ENCODE measurements at regions not wholly inside any gene's neighbourhood (a gene's known extent, or its start where the extent isn't known, plus 50 kb on each side); places are given as distances from the start of the nearest gene placed in this dataset.

- H3K4me3 Mint-ChIP-seq: no peak overlapping the region
- peaks cover 16% of the 10 kb centered on the region for H3K27me3 Mint-ChIP-seq
- no peaks in the 10 kb centered on the region for H3K9me3 Mint-ChIP-seq
- no peaks in the 10 kb centered on the region for H3K36me3 Mint-ChIP-seq
- H3K4me1 Mint-ChIP-seq: peaks cover 3% of the 10 kb centered on the region
- no peak overlapping the region for H3K27ac Mint-ChIP-seq
- DNase-seq: no peak
These were observed 85.0 kb upstream of the CAPRIN2 start for GRCh38 chr12:30839643-30840220.

GRCh38 chr12:30837595-30837994, 82.8 kb upstream of the CAPRIN2 start:
- DNase-seq: no peak
- H3K27me3 Mint-ChIP-seq: peaks cover 13% of the 10 kb centered on the region
- H3K4me3 Mint-ChIP-seq: no peak overlapping the region
- H3K27ac Mint-ChIP-seq: no peak overlapping the region
- H3K4me1 Mint-ChIP-seq: no peaks in the 10 kb centered on the region
- no peaks in the 10 kb centered on the region for H3K36me3 Mint-ChIP-seq
- H3K9me3 Mint-ChIP-seq: no peaks in the 10 kb centered on the region

GRCh38 chr12:30836656-30837445, 82.1 kb upstream of the CAPRIN2 start:
- no peak for DNase-seq
- Mint-ChIP-seq H3K4me3 (no peak overlapping the region), H3K9me3 (peaks cover 1% of the 10 kb centered on the region), H3K27ac (no peak overlapping the region), H3K4me1 (no peaks in the 10 kb centered on the region), H3K27me3 (peaks cover 16% of the 10 kb centered on the region), H3K36me3 (no peaks in the 10 kb centered on the region)

GRCh38 chr12:30835216-30835615, 80.5 kb upstream of the CAPRIN2 start:
- no peak overlapping the region for H3K4me3 Mint-ChIP-seq
- DNase-seq: no peak
- H3K9me3 Mint-ChIP-seq: peaks cover 2% of the 10 kb centered on the region
- H3K4me1 Mint-ChIP-seq: no peaks in the 10 kb centered on the region
- H3K27me3 Mint-ChIP-seq: peaks cover 23% of the 10 kb centered on the region
- no peak overlapping the region for H3K27ac Mint-ChIP-seq
- no peaks in the 10 kb centered on the region for H3K36me3 Mint-ChIP-seq

GRCh38 chr12:30830751-30831150, 76.0 kb upstream of the CAPRIN2 start:
- Mint-ChIP-seq H3K4me1 (no peaks in the 10 kb centered on the region), H3K9me3 (peaks cover 2% of the 10 kb centered on the region), H3K27ac (no peak overlapping the region), H3K4me3 (no peak overlapping the region), H3K27me3 (peaks cover 41% of the 10 kb centered on the region), H3K36me3 (no peaks in the 10 kb centered on the region)
- no peak for DNase-seq

- peaks cover 2% of the 10 kb centered on the region for H3K9me3 Mint-ChIP-seq
- no peaks in the 10 kb centered on the region for H3K36me3 Mint-ChIP-seq
- no peak for DNase-seq
- no peak overlapping the region for H3K4me3 Mint-ChIP-seq
- H3K4me1 Mint-ChIP-seq: no peaks in the 10 kb centered on the region
- H3K27ac Mint-ChIP-seq: no peak overlapping the region
- peaks cover 37% of the 10 kb centered on the region for H3K27me3 Mint-ChIP-seq
These were observed 75.1 kb upstream of the CAPRIN2 start for GRCh38 chr12:30829876-30830275.

GRCh38 chr12:30828686-30829085, 73.9 kb upstream of the CAPRIN2 start:
- H3K4me1 Mint-ChIP-seq: no peaks in the 10 kb centered on the region
- peaks cover 2% of the 10 kb centered on the region for H3K9me3 Mint-ChIP-seq
- H3K36me3 Mint-ChIP-seq: no peaks in the 10 kb centered on the region
- peaks cover 42% of the 10 kb centered on the region for H3K27me3 Mint-ChIP-seq
- no peak for DNase-seq
- H3K27ac Mint-ChIP-seq: no peak overlapping the region
- H3K4me3 Mint-ChIP-seq: no peak overlapping the region

- Mint-ChIP-seq H3K4me3 (no peak overlapping the region), H3K4me1 (peaks cover 7% of the 10 kb centered on the region), H3K27ac (no peak overlapping the region), H3K27me3 (peaks cover 51% of the 10 kb centered on the region), H3K9me3 (peaks cover 2% of the 10 kb centered on the region), H3K36me3 (no peaks in the 10 kb centered on the region)
- DNase-seq: no peak
These were observed 72.6 kb upstream of the CAPRIN2 start for GRCh38 chr12:30827101-30828066.

- Mint-ChIP-seq H3K27me3 (peaks cover 47% of the 10 kb centered on the region), H3K4me3 (no peak overlapping the region), H3K27ac (no peak overlapping the region), H3K4me1 (peaks cover 11% of the 10 kb centered on the region), H3K9me3 (no peaks in the 10 kb centered on the region), H3K36me3 (no peaks in the 10 kb centered on the region)
- DNase-seq: no peak
These were observed 71.5 kb upstream of the CAPRIN2 start for GRCh38 chr12:30826276-30826675.

- no peak overlapping the region for H3K4me3 Mint-ChIP-seq
- H3K27me3 Mint-ChIP-seq: peaks cover 46% of the 10 kb centered on the region
These were observed 70.6 kb upstream of the CAPRIN2 start for GRCh38 chr12:30825341-30825740.

GRCh38 chr12:30824311-30824710, 69.6 kb upstream of the CAPRIN2 start:
- Mint-ChIP-seq H3K4me3 (no peak overlapping the region), H3K27me3 (peaks cover 53% of the 10 kb centered on the region), H3K27ac (no peak overlapping the region), H3K4me1 (peaks cover 11% of the 10 kb centered on the region), H3K36me3 (no peaks in the 10 kb centered on the region), H3K9me3 (no peaks in the 10 kb centered on the region)
- no peak for DNase-seq

More at GRCh38 chr12:30825341-30825740, 70.6 kb upstream of the CAPRIN2 start:
- Mint-ChIP-seq H3K27ac (no peak overlapping the region), H3K4me1 (peaks cover 11% of the 10 kb centered on the region), H3K9me3 (no peaks in the 10 kb centered on the region), H3K36me3 (no peaks in the 10 kb centered on the region)
- DNase-seq: no peak

GRCh38 chr12:30823764-30824163, 69.0 kb upstream of the CAPRIN2 start:
- no peak for DNase-seq
- Mint-ChIP-seq H3K36me3 (no peaks in the 10 kb centered on the region), H3K27ac (no peak overlapping the region), H3K9me3 (no peaks in the 10 kb centered on the region), H3K27me3 (peaks cover 50% of the 10 kb centered on the region), H3K4me3 (no peak overlapping the region), H3K4me1 (peaks cover 11% of the 10 kb centered on the region)

GRCh38 chr12:30823156-30823699, 68.5 kb upstream of the CAPRIN2 start:
- Mint-ChIP-seq H3K36me3 (no peaks in the 10 kb centered on the region), H3K27me3 (peaks cover 50% of the 10 kb centered on the region), H3K27ac (no peak overlapping the region), H3K4me1 (peaks cover 11% of the 10 kb centered on the region), H3K4me3 (peak overlapping the region; percentile 78), H3K9me3 (no peaks in the 10 kb centered on the region)
- DNase-seq: peak; percentile 46

- H3K4me3 Mint-ChIP-seq: peak overlapping the region; percentile 78
- H3K9me3 Mint-ChIP-seq: no peaks in the 10 kb centered on the region
- H3K27ac Mint-ChIP-seq: no peak overlapping the region
- peak; percentile 43 for DNase-seq
- peaks cover 44% of the 10 kb centered on the region for H3K27me3 Mint-ChIP-seq
- peaks cover 11% of the 10 kb centered on the region for H3K4me1 Mint-ChIP-seq
- no peaks in the 10 kb centered on the region for H3K36me3 Mint-ChIP-seq
These were observed 67.8 kb upstream of the CAPRIN2 start for GRCh38 chr12:30822385-30823155.
